Activated CD4-positive, alpha-beta T cell treated with anti-CD3 and anti-CD28 coated beads for 4 hours (primary cell): ENCODE measurements at regions not wholly inside any gene's neighbourhood (a gene's known extent, or its start where the extent isn't known, plus 50 kb on each side); places are given as distances from the start of the nearest gene placed in this dataset.
"Not testable (repeated sequence)": the region's sequence is repeated elsewhere in the genome, so short reads cannot be mapped to it uniquely, and the experiment has no call there.

ENCODE experiments used
- DNase-seq, 2 donors: peaks; one replicate each; pipeline ENCODE4 v3.0.0-alpha.2; 2020

GRCh38 chr10:84004221-84004620, 135.1 kb upstream of the GHITM start:
- no peak for DNase-seq

- no peak for DNase-seq
Observed at GRCh38 chr10:84005403-84005802, 133.9 kb upstream of the GHITM start.

- DNase-seq = no peak
Observed at GRCh38 chr10:84007482-84007881, 131.8 kb upstream of the GHITM start.

- DNase-seq = no peak
Observed at GRCh38 chr10:84008878-84009277, 130.4 kb upstream of the GHITM start.

- DNase-seq = no peak
Observed at GRCh38 chr10:84012431-84012830, 126.9 kb upstream of the GHITM start.

GRCh38 chr10:84012831-84013458, 126.4 kb upstream of the GHITM start:
- no peak for DNase-seq

GRCh38 chr10:84015877-84016595, 123.3 kb upstream of the GHITM start:
- DNase-seq = no peak

- no peak for DNase-seq
Observed at GRCh38 chr10:84018826-84019225, 120.5 kb upstream of the GHITM start.

GRCh38 chr10:84019854-84020458, 119.4 kb upstream of the GHITM start:
- not testable (repeated sequence) for DNase-seq

GRCh38 chr10:84026821-84027257, 112.5 kb upstream of the GHITM start:
- DNase-seq = no peak

GRCh38 chr10:84029840-84030239, 109.5 kb upstream of the GHITM start:
- no peak for DNase-seq

GRCh38 chr10:84038035-84038434, 101.3 kb upstream of the GHITM start:
- no peak for DNase-seq

- no peak for DNase-seq
Observed at GRCh38 chr10:84039957-84040356, 99.4 kb upstream of the GHITM start.

- no peak for DNase-seq
Observed at GRCh38 chr10:84047258-84048010, 91.9 kb upstream of the GHITM start.

GRCh38 chr10:84049645-84050011, 89.7 kb upstream of the GHITM start:
- no peak for DNase-seq

GRCh38 chr10:84053626-84054025, 85.7 kb upstream of the GHITM start:
- no peak for DNase-seq

GRCh38 chr10:84054743-84055142, 84.6 kb upstream of the GHITM start:
- no peak for DNase-seq

- DNase-seq = no peak
Observed at GRCh38 chr10:84059526-84059925, 79.8 kb upstream of the GHITM start.

- DNase-seq = no peak
Observed at GRCh38 chr10:84063440-84063839, 75.9 kb upstream of the GHITM start.

- no peak for DNase-seq
Observed at GRCh38 chr10:84065804-84066601, 73.3 kb upstream of the GHITM start.

GRCh38 chr10:84074521-84074920, 64.8 kb upstream of the GHITM start:
- DNase-seq = no peak

GRCh38 chr10:84075226-84076046, 63.9 kb upstream of the GHITM start:
- no peak for DNase-seq
